ENCODE measurements at regions not wholly inside any gene's neighbourhood (a gene's known extent, or its start where the extent isn't known, plus 50 kb on each side); places are given as distances from the start of the nearest gene placed in this dataset.

- TF ChIP-seq RERE (CRISPR knock-in tag; IDR thresholded peaks at IDR 0.05; ENCODE audit: low read depth), result no peak
- no peak for TF ChIP-seq KDM4B (CRISPR knock-in tag; IDR thresholded peaks at IDR 0.05)
- TF ChIP-seq ZNF432 (CRISPR knock-in tag; IDR thresholded peaks at IDR 0.05; ENCODE audit: borderline replicate concordance), result no peak
Observed at GRCh38 chr1:182256931-182257330, 134.7 kb downstream of the GLUL start (continued).

DNA sequence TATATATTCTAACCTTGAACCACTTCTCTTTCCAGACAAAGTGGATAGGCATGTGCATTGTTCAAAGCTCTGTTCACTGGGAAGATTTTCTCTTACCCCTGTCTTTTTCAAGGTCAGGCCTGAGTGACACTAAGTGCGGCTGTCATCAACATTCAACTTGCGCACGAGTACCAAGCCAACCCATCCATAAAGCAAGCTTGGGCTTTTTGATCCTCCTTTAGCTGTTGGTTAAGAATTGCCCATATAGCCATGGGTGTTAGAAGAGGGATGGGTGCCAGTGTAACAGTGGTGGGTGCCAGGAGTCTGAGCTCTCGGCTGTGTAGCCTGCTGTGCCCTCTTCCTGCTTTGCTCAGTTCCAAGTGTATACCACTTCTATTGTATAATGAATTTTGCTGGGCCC is 136.1 kb downstream of the GLUL start:
- no TSS peak for BruUV-seq (replicated peaks)
- no peak for TF ChIP-seq GATAD2A (CRISPR knock-in tag; IDR thresholded peaks at IDR 0.05)
- TF ChIP-seq ZBTB25 (CRISPR knock-in tag; IDR thresholded peaks at IDR 0.05), result no peak
- no peak for TF ChIP-seq TRIM24 (CRISPR knock-in tag; IDR thresholded peaks at IDR 0.05)
- Histone ChIP-seq H3K9me3 (ENCODE audit: low read length) (no peaks in the 10 kb centered on the region), H3K27me3 (ENCODE audit: control insufficient read depth in 1 of 2, insufficient read depth in 2 of 2, low read length in 2 of 2) (no peaks in the 10 kb centered on the region), H3K79me2 (ENCODE audit: insufficient read depth, low read length) (no peaks in the 10 kb centered on the region), H4K20me1 (ENCODE audit: insufficient read depth, low read length) (no peaks in the 10 kb centered on the region), H3K4me2 (ENCODE audit: low read depth, low read length) (no peak overlapping the region), H3K9ac (ENCODE audit: insufficient read depth, low read depth, low read length) (no peak overlapping the region), H3K4me1 (ENCODE audit: insufficient read depth, low read length) (peaks cover 25% of the 10 kb centered on the region), H3K4me3 (replicated peaks in 1 of 3; ENCODE audit: insufficient read depth in 1 of 3, low read depth in 2 of 3, low read length in 3 of 3) (no peak overlapping the region), H2AFZ (ENCODE audit: low read length) (no peak overlapping the region), H3K27ac (ENCODE audit: extremely low read length, insufficient read depth, low read length) (no peak overlapping the region), H3K36me3 (replicated peaks in 1 of 2; ENCODE audit: control insufficient read depth in 1 of 2, insufficient read depth in 2 of 2, low read length in 2 of 2) (no peaks in the 10 kb centered on the region)
- ChIA-PET POLR2A (interaction anchor here (0.7 to 1.1 kb wide), 2 partner anchors 136 to 175 kb away, joined by 3 to 4 read pairs; partner anchors contain the start of gene GLUL), CTCF (ENCODE audit: low intra/inter-chr PET ratio, low total read pairs) (no interaction called here)
- 87% methylated on average over 4 of the region's 4 CpGs for WGBS (ENCODE audit: low lambda C conversion rate)
- FAIRE-seq, result no peak
- no peak for DNase-seq (ENCODE audit: low spot score)
- intact Hi-C loops (cut with micrococcal nuclease; ENCODE audit: unreplicated experiment) (no loop called here), in situ Hi-C loops (cut with HindIII; ENCODE audit: extremely low pct_ligation_motif_present, low pct_unique_long_range_greater_than_20kb) (no loop called here)
- no peak for ATAC-seq
